Hepatocyte (in vitro differentiated cells): ENCODE measurements at regions not wholly inside any gene's neighbourhood (a gene's known extent, or its start where the extent isn't known, plus 50 kb on each side); places are given as distances from the start of the nearest gene placed in this dataset.
A peak's percentile ranks its signal among the peaks of the same experiment; 100 is the strongest.

Experiments
- DNase-seq: peaks from one replicate; pipeline ENCODE4 v3.0.0-alpha.2; 2016; ENCODE audit warnings: low spot score
- H2AFZ ChIP-seq: fragments of 200-600 bp; sonication (generic); 2 replicates; pipeline ENCODE4 v1.6.0; 2016; ENCODE audit warnings: antibody characterized with exemption, mild to moderate bottlenecking
- H3K27ac ChIP-seq: fragments of 200-600 bp; sonication (generic); 2 replicates; pipeline ENCODE4 v1.5.1; 2016; ENCODE audit warnings: mild to moderate bottlenecking
- H3K27me3 ChIP-seq: fragments of 200-600 bp; sonication (generic); 2 replicates; pipeline ENCODE4 v1.6.1; 2016
- H3K36me3 ChIP-seq: fragments of 200-600 bp; sonication (generic); replicated peaks from 2 replicates; pipeline ENCODE4 v1.5.1; 2016; ENCODE audit warnings: low read depth; ENCODE audit not compliant: insufficient read depth
- H3K4me1 ChIP-seq: fragments of 200-600 bp; sonication (generic); 2 replicates; pipeline ENCODE4 v1.5.1; 2016; ENCODE audit warnings: mild to moderate bottlenecking, moderate library complexity; ENCODE audit not compliant: insufficient read depth
- H3K4me2 ChIP-seq: fragments of 200-600 bp; sonication (generic); 2 replicates; pipeline ENCODE4 v1.6.0; 2016
- H3K4me3 ChIP-seq: fragments of 200-600 bp; sonication (generic); 2 replicates; pipeline ENCODE4 v1.5.1; 2016; ENCODE audit warnings: mild to moderate bottlenecking
- H3K79me2 ChIP-seq: fragments of 200-600 bp; sonication (generic); 2 replicates; pipeline ENCODE4 v1.6.0; 2017; ENCODE audit warnings: mild to moderate bottlenecking
- H3K9me2 ChIP-seq: fragments of 200-600 bp; sonication (generic); replicated peaks from 2 replicates; pipeline ENCODE4 v1.6.0; 2017; ENCODE audit warnings: mild to moderate bottlenecking; ENCODE audit not compliant: insufficient read depth
- H3K9me3 ChIP-seq: fragments of 200-600 bp; sonication (generic); 2 replicates; pipeline ENCODE4 v1.5.1; 2016; ENCODE audit warnings: low read depth, mild to moderate bottlenecking
- H4K20me1 ChIP-seq: fragments of 200-600 bp; sonication (generic); 2 replicates; pipeline ENCODE4 v1.6.0; 2016; ENCODE audit warnings: mild to moderate bottlenecking; ENCODE audit not compliant: insufficient read depth, poor library complexity, severe bottlenecking
- CTCF ChIP-seq: fragments of 200-600 bp; sonication (generic); IDR thresholded peaks from 2 replicates; pipeline ENCODE4 v1.5.1; 2016; ENCODE audit warnings: antibody characterized with exemption, mild to moderate bottlenecking; ENCODE audit not compliant: poor library complexity
- EZH2 ChIP-seq: fragments of 200-600 bp; sonication (generic); IDR thresholded peaks from 2 replicates; pipeline ENCODE4 v1.6.1; 2016; ENCODE audit warnings: antibody characterized with exemption, mild to moderate bottlenecking, borderline replicate concordance
- EZH2phosphoT487 ChIP-seq: fragments of 200-600 bp; sonication (generic); IDR thresholded peaks from one replicate; pipeline ENCODE4 v1.6.1; 2018; ENCODE audit warnings: antibody characterized with exemption, mild to moderate bottlenecking, low read depth, moderate library complexity; ENCODE audit not compliant: unreplicated experiment, severe bottlenecking
- WGBS: methylation state at CpG from one replicate; pipeline ENCODE4 v1.1.6; 2016; ENCODE audit warnings: low lambda C conversion rate; ENCODE audit errors: missing lambda C conversion rate; 5-methylcytosine and 5-hydroxymethylcytosine counted together

GRCh38 chr5:118646917-118647316, 341.4 kb downstream of the DTWD2 start:
- H3K27me3 ChIP-seq: no peaks in the 10 kb centered on the region
- no peaks in the 10 kb centered on the region for H4K20me1 ChIP-seq
- 60% methylated on average over 6 of the region's 6 CpGs for WGBS
- no peaks in the 10 kb centered on the region for H3K9me2 ChIP-seq
- no peak overlapping the region for H3K4me2 ChIP-seq
- no peaks in the 10 kb centered on the region for H3K4me1 ChIP-seq
- H3K4me3 ChIP-seq: no peak overlapping the region
- no peaks in the 10 kb centered on the region for H3K79me2 ChIP-seq
- no peak overlapping the region for H2AFZ ChIP-seq
- DNase-seq: no peak
- H3K9me3 ChIP-seq: no peaks in the 10 kb centered on the region
- H3K27ac ChIP-seq: peak overlapping the region; percentile 48
- TF ChIP-seq CTCF (no peak), EZH2 (no peak), EZH2phosphoT487 (no peak)
- no peaks in the 10 kb centered on the region for H3K36me3 ChIP-seq

GRCh38 chr5:118637947-118638670, 350.2 kb downstream of the DTWD2 start:
- no peak for TF ChIP-seq CTCF
- no peak for TF ChIP-seq EZH2
- TF ChIP-seq EZH2phosphoT487: no peak
- no peaks in the 10 kb centered on the region for H3K9me2 ChIP-seq
- no peaks in the 10 kb centered on the region for H3K79me2 ChIP-seq
- no peaks in the 10 kb centered on the region for H3K4me1 ChIP-seq
- H3K9me3 ChIP-seq: no peaks in the 10 kb centered on the region
- no peak overlapping the region for H2AFZ ChIP-seq
- no peak overlapping the region for H3K4me2 ChIP-seq
- DNase-seq: no peak
- no peaks in the 10 kb centered on the region for H4K20me1 ChIP-seq
- WGBS: 87% methylated on average over 9 of the region's 9 CpGs
- H3K27ac ChIP-seq: no peak overlapping the region
- H3K4me3 ChIP-seq: no peak overlapping the region
- H3K36me3 ChIP-seq: no peaks in the 10 kb centered on the region
- H3K27me3 ChIP-seq: no peaks in the 10 kb centered on the region

- H3K4me2 ChIP-seq: no peak overlapping the region
- WGBS: 55% methylated on average over 4 of the region's 4 CpGs
Measured at GRCh38 chr5:118628660-118629354, 359.5 kb downstream of the DTWD2 start.

More at GRCh38 chr5:118628660-118629354, 359.5 kb downstream of the DTWD2 start:
- H3K27ac ChIP-seq: no peak overlapping the region
- no peak for DNase-seq
- no peaks in the 10 kb centered on the region for H3K79me2 ChIP-seq
- H3K4me1 ChIP-seq: no peaks in the 10 kb centered on the region
- no peak overlapping the region for H2AFZ ChIP-seq
- TF ChIP-seq EZH2phosphoT487 (no peak), CTCF (no peak), EZH2 (no peak)
- no peaks in the 10 kb centered on the region for H3K36me3 ChIP-seq
- no peaks in the 10 kb centered on the region for H3K9me2 ChIP-seq
- no peaks in the 10 kb centered on the region for H4K20me1 ChIP-seq
- H3K27me3 ChIP-seq: no peaks in the 10 kb centered on the region
- no peaks in the 10 kb centered on the region for H3K9me3 ChIP-seq
- H3K4me3 ChIP-seq: no peak overlapping the region
